ENCODE measurements at regions not wholly inside any gene's neighbourhood (a gene's known extent, or its start where the extent isn't known, plus 50 kb on each side); places are given as distances from the start of the nearest gene placed in this dataset.

GRCh38 chr2:2826209-2826551 lies 495.1 kb upstream of the MYT1L start:
- DNase-seq (ENCODE audit: low spot score in 2 of 2) = peak in 1 of 2 donors; percentile 24
- intact Hi-C loops (cut with DNase I) = no loop called here
- no peaks in the 10 kb centered on the region for H3K36me3 ChIP-seq
- no peak overlapping the region for H3K27ac ChIP-seq
- no peak overlapping the region for H3K4me3 ChIP-seq
- H3K9me3 ChIP-seq = peaks cover 0 to 5% of the 10 kb centered on the region in 2 donors
- no peaks in the 10 kb centered on the region for H3K27me3 ChIP-seq
- H3K4me1 ChIP-seq = no peaks in the 10 kb centered on the region
- no peak for TF ChIP-seq CTCF (IDR thresholded peaks at IDR 0.05)

GRCh38 chr2:2825516-2826208 lies 494.6 kb upstream of the MYT1L start:
- Histone ChIP-seq H3K4me3 (no peak overlapping the region), H3K36me3 (no peaks in the 10 kb centered on the region), H3K9me3 (peaks cover 0 to 6% of the 10 kb centered on the region in 2 donors), H3K27ac (no peak overlapping the region), H3K27me3 (no peaks in the 10 kb centered on the region), H3K4me1 (no peaks in the 10 kb centered on the region)
- TF ChIP-seq CTCF (IDR thresholded peaks at IDR 0.05) = no peak
- intact Hi-C loops (cut with DNase I) = no loop called here
- DNase-seq (ENCODE audit: low spot score in 2 of 2) = peak in 1 of 2 donors; percentile 41

GRCh38 chr2:2825062-2825461 lies 494.0 kb upstream of the MYT1L start:
- Histone ChIP-seq H3K4me1 (no peaks in the 10 kb centered on the region), H3K36me3 (no peaks in the 10 kb centered on the region), H3K9me3 (peaks cover 0 to 6% of the 10 kb centered on the region in 2 donors), H3K27me3 (no peaks in the 10 kb centered on the region), H3K27ac (no peak overlapping the region), H3K4me3 (no peak overlapping the region)
- peak in 1 of 2 donors; percentile 37 for DNase-seq (ENCODE audit: low spot score in 2 of 2)
- intact Hi-C loops (cut with DNase I) = no loop called here
- TF ChIP-seq CTCF (IDR thresholded peaks at IDR 0.05) = no peak

- Histone ChIP-seq H3K9me3 (peaks cover 0 to 6% of the 10 kb centered on the region in 2 donors), H3K4me3 (no peak overlapping the region), H3K27ac (no peak overlapping the region), H3K36me3 (no peaks in the 10 kb centered on the region), H3K4me1 (no peaks in the 10 kb centered on the region), H3K27me3 (no peaks in the 10 kb centered on the region)
- intact Hi-C loops (cut with DNase I) = no loop called here
- TF ChIP-seq CTCF (IDR thresholded peaks at IDR 0.05) = no peak
- peak in 1 of 2 donors; percentile 12 for DNase-seq (ENCODE audit: low spot score in 2 of 2)
Measured at GRCh38 chr2:2824588-2824987, 493.5 kb upstream of the MYT1L start.

GRCh38 chr2:2823061-2823753 lies 492.1 kb upstream of the MYT1L start:
- Histone ChIP-seq H3K27me3 (no peaks in the 10 kb centered on the region), H3K9me3 (peaks cover 0 to 6% of the 10 kb centered on the region in 2 donors), H3K4me1 (no peaks in the 10 kb centered on the region), H3K36me3 (no peaks in the 10 kb centered on the region), H3K4me3 (no peak overlapping the region), H3K27ac (no peak overlapping the region)
- intact Hi-C loops (cut with DNase I) = no loop called here
- no peak for TF ChIP-seq CTCF (IDR thresholded peaks at IDR 0.05)
- DNase-seq (ENCODE audit: low spot score in 2 of 2) = peak in 1 of 2 donors; percentile 44
